WTC11 (cell line): ENCODE measurements at regions not wholly inside any gene's neighbourhood (a gene's known extent, or its start where the extent isn't known, plus 50 kb on each side); places are given as distances from the start of the nearest gene placed in this dataset.

Experiments used
- ATF3 ChIP-seq: sonication (generic); formaldehyde crosslinking; conservative IDR thresholded peaks from 2 replicates; pipeline ENCODE4 v1.8.1; 2022; ENCODE audit warnings: mild to moderate bottlenecking, missing genetic modification reagents
- CTCF ChIP-seq: fragments of 200-600 bp; IDR thresholded peaks from 2 replicates; pipeline ENCODE4 v1.8.0; 2022; ENCODE audit warnings: antibody characterized with exemption
- ESRRA ChIP-seq: sonication (generic); formaldehyde crosslinking; IDR thresholded peaks from 2 replicates; pipeline ENCODE4 v1.8.1; 2022; ENCODE audit warnings: mild to moderate bottlenecking, missing genetic modification reagents, borderline replicate concordance
- IRF2 ChIP-seq: sonication (generic); formaldehyde crosslinking; IDR thresholded peaks from 2 replicates; pipeline ENCODE4 v1.8.0; 2022; ENCODE audit warnings: low read depth, missing genetic modification reagents, borderline replicate concordance
- ZNF138 ChIP-seq: sonication (generic); formaldehyde crosslinking; conservative IDR thresholded peaks from 2 replicates; pipeline ENCODE4 v1.8.1; 2022; ENCODE audit warnings: mild to moderate bottlenecking, moderate library complexity, missing genetic modification reagents
- ZNF281 ChIP-seq: sonication (generic); formaldehyde crosslinking; IDR thresholded peaks from 2 replicates; pipeline ENCODE4 v1.8.0; 2023; ENCODE audit warnings: mild to moderate bottlenecking, missing genetic modification reagents

- TF ChIP-seq CTCF (no peak), IRF2 (CRISPR knock-in tag) (no peak), ATF3 (CRISPR knock-in tag) (no peak), ZNF281 (no peak), ZNF138 (CRISPR knock-in tag) (no peak), ESRRA (CRISPR knock-in tag) (no peak)
These were observed 151.8 kb upstream of the GATB start for GRCh38 chr4:151912632-151913031.
